ENCODE measurements at regions not wholly inside any gene's neighbourhood (a gene's known extent, or its start where the extent isn't known, plus 50 kb on each side); places are given as distances from the start of the nearest gene placed in this dataset.

GRCh38 chr4:80124246-80125211, 51.5 kb upstream of the ANTXR2 start:
- no peak for TF ChIP-seq CTCF (IDR thresholded peaks at IDR 0.05)
- no peak for TF ChIP-seq POLR2A (IDR thresholded peaks at IDR 0.05)
- no peak for TF ChIP-seq POLR2AphosphoS5 (IDR thresholded peaks at IDR 0.05)
- no peak for TF ChIP-seq EP300 (IDR thresholded peaks at IDR 0.05)
